ENCODE measurements at regions not wholly inside any gene's neighbourhood (a gene's known extent, or its start where the extent isn't known, plus 50 kb on each side); places are given as distances from the start of the nearest gene placed in this dataset.
"Not testable (repeated sequence)": the region's sequence is repeated elsewhere in the genome, so short reads cannot be mapped to it uniquely, and the experiment has no call there.

- TF ChIP-seq CTCF, POLR2A (IDR thresholded peaks at IDR 0.05): not testable (repeated sequence)
Observed at GRCh38 chr21:7797328-7797727, 2724.1 kb upstream of the TPTE start.
